Fibroblast of skin of back (primary cell): ENCODE measurements at regions not wholly inside any gene's neighbourhood (a gene's known extent, or its start where the extent isn't known, plus 50 kb on each side); places are given as distances from the start of the nearest gene placed in this dataset.
"Not testable (repeated sequence)": the region's sequence is repeated elsewhere in the genome, so short reads cannot be mapped to it uniquely, and the experiment has no call there.

ENCODE experiments used
- DNase-seq: peaks from one replicate; pipeline ENCODE4 v3.0.0-alpha.2; 2013

- no peak for DNase-seq
These were observed 728.3 kb downstream of the MAFB start for GRCh38 chr20:39960522-39961428.

DNA sequence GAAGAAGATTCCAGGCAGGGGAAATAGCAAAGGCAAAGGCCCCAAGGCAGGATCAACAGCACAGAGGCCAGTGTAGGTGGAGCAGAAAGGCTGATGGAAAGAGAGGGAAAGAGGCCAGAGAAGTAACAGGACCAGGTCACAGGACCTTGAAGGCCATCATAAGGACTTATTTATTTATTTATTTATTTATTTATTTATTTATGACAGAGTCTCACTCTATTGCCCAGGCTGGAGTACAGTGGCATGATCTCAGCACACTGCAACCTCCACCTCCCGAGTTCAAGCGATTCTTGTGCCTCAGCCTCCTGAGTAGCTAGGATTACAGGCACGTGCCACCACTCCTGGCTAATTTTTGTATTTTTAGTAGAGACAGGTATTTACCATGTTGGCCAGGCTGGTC lies 731.1 kb downstream of the MAFB start:
- not testable (repeated sequence) for DNase-seq

GRCh38 chr20:39954621-39955020 lies 734.4 kb downstream of the MAFB start:
- peak; percentile 70 for DNase-seq

- no peak for DNase-seq
These were observed 742.1 kb downstream of the MAFB start for GRCh38 chr20:39946931-39947330.

- peak; percentile 61 for DNase-seq
These were observed 742.8 kb downstream of the MAFB start for GRCh38 chr20:39946053-39946810.

GRCh38 chr20:39944861-39945260 lies 744.2 kb downstream of the MAFB start:
- no peak for DNase-seq

DNA sequence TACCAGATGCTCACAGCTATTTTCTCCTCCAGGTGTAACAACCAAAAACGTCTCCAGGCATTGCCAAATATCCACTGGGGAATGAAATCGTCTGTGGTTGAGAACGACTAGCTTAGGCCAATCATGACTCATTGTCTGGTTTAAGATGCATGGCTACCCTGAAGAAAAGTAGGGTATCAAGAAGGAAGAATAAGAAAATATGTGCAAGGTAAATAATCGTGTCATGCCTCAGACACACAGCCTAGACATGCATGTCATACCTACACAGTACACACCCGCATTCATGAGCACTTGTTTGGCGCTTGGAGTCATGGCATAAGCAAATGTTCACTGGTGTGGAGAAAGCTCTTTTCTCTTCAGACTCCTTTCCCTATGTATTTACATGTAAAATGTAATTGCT lies 745.7 kb downstream of the MAFB start:
- DNase-seq, result peak; percentile 43

- DNase-seq, result no peak
These were observed 747.8 kb downstream of the MAFB start for GRCh38 chr20:39941245-39941644.

- peak; percentile 77 for DNase-seq
These were observed 749.7 kb downstream of the MAFB start for GRCh38 chr20:39939241-39939865.

- no peak for DNase-seq
These were observed 752.6 kb downstream of the MAFB start for GRCh38 chr20:39936401-39936800.

DNA sequence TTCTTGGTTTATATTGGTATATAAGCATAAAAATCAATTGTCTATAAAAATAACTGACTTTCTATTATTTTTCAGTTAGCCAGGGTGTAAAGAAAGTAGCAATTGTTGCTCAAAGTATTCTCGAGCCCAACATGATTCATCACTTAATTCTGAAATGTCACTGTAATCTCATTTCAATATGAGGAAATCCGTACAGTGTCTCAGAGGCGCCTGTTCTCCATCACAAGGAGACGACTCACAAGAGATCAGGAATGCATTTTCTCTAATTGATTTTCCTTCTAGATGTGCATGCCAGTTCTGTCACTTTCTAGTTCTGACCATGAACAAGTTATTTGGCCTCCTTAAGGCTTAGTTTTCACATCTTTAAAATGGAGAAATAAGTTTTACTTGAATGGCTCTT lies 753.1 kb downstream of the MAFB start:
- DNase-seq, result peak; percentile 49

DNA sequence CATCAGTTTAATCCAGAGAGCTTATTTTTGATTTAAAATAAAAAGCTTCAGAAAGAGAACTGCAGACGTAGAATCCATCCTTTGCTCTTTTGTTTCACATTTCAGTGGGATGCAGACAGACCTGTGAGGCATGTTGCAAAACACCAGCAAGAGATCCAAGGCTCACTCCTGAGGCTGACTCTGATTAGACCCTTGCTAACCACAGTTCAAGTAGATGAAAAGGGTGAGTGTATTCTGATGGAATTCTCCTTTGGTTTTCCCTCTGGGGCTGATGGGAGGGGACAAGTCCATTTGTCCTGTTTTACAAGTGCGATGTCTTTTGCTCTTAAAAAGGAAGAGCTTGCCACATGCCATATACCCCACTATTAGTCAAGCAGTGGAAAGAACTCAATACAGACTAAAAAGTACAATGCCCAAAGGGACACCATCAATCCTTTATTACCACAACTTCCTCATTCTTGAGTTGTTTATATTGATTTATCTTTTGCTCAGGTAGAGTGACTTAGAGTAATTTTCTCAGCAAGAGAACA lies 772.7 kb downstream of the MAFB start:
- DNase-seq, result peak; percentile 24

DNA sequence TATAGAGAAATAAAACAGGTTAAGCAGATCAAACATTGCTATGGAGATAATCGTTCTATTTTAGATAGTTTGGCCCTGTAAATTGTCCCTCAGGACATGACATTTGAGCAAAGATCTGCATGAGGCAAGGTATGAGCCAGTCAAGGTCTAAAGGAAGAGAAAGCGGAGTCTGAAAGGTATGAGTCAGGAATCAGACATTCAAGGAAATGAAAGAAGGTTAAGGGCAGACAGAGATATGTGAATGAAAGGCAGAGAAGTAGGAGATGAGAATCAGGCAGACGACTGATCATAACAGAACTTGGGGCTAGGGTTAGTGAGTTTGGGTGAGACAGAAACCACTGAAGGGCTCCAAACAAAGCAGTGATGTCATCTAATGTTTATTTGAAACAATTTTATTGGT lies 775.8 kb downstream of the MAFB start:
- peak; percentile 11 for DNase-seq

GRCh38 chr20:39911497-39911896 lies 777.5 kb downstream of the MAFB start:
- DNase-seq, result no peak

DNA sequence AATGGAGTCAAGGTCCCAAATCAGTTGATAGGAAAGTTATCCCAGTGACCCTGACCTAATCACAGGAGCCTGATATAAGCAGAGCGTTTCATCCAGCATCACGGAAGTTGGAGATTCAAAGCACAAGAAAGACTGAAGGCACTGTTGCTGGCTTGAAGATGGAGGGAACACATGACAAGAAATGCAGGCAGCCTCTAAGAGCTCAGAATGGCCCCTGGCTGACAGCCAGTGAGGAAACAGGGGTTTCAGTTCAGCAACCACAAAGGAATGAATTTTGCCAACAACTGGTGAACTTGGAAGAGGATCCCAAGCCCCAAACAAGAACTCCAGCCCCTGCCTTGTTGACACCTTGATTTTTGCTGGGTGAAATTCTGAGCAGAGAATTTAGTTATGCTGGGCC lies 778.5 kb downstream of the MAFB start:
- DNase-seq, result peak; percentile 9

DNA sequence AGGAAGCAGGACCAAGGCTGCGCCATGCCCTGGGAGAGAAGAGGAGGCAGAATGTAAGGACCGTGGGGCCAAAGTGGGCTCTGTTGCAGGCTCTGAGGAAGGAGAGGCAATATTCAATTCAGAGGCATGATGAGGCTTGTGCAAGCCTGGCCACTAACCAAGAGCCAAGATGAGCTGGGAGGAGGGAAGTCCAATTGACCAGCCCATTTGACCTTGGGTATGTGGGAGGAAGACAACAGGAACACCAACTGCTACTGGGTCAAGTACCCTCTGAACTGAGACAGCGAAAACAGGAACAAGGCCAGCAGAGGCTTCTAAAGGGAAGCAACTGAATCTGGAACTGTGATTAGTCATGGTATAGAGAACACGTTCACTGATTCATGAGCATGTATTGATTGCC lies 779.6 kb downstream of the MAFB start:
- no peak for DNase-seq

- DNase-seq, result no peak
These were observed 784.4 kb downstream of the MAFB start for GRCh38 chr20:39904476-39905112.

DNA sequence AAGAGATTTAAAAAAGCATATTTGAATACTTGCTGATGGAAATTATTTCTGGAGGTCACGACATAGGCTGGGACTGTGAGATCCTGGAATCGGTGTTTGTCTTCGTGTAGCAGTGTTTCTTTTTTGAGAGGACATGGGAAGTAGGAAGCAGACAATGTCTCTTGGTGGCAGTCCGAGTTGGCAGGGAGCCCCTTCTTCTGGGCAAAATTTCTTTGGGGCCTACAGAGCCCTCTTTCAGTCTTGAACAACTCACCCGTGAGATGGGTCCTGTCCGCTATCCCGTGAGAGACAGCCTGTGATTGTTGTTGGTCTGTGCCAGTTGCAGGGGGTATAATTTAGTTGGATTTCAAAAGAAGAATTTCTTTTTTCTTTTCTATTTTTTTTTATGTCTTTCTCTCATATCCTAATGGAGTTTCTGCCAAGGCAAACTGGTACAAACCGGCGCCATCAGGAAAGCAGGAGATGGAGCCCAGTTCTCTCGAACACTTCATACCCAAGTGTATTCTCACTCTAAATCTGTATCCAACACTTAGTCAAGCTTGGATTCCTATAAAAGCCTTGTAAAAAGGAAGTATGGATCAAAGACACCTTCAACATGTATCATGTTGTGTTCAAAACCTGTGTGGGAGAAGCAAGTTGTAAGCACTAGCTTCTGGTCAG lies 785.1 kb downstream of the MAFB start:
- DNase-seq, result no peak

DNA sequence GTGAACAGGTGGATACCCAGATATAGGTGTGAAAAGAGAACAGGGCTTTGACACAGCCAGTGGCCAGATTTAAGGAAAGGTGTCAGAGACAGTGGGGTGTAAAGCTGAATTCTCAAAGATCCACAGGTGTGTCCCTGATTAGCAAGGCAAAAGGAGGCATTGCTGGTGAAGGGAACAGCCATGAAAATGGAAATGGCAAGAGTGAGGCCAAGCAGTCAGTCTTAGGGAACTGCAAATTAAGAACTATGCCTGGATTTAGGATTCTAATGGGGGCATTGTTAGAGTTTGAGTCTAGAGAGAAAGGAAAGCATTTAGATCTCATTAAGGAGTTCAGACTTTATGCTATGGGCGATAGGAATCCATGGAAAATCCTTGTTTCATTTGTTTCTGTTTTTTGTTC lies 789.2 kb downstream of the MAFB start:
- no peak for DNase-seq

DNA sequence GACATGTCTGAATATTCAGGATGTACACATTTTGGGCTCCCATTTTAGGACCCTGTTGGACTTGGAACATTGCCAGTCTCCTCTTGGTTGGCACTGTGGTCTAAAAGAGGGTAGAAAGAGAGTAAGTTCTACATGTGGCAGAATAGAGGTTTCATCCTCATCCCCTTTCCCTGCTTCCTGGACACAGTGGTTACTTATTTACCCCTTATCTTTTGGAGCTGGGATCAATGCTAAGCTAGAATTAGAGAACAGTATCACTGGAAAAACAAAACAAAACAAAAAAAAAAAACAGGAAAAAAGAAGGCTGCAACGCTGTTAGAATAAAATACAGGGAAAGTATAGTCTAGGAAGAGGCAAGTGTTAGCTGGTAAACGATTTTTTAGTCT lies 790.6 kb downstream of the MAFB start:
- DNase-seq, result no peak

GRCh38 chr20:39897781-39898466 lies 791.1 kb downstream of the MAFB start:
- DNase-seq, result peak; percentile 83
